GM12878 (cell line): ENCODE measurements at regions not wholly inside any gene's neighbourhood (a gene's known extent, or its start where the extent isn't known, plus 50 kb on each side); places are given as distances from the start of the nearest gene placed in this dataset.

Experiments
- ATAC-seq: fragments of 200-7000 bp; cut with Tn5 transposase; 3 replicates; pipeline ENCODE4 v1.9.1; 2020; ENCODE audit warnings: mild to moderate bottlenecking, moderate library complexity
- BruUV-seq: library from RNA; stranded (reverse); fragments of 400-500 nt; replicated peaks from 2 replicates; lab custom pipeline; 2021; lab: Mats Ljungman, UMichigan
- CTCF ChIA-PET: fragments of 300-600 bp; sonication (Branson Sonifier 250); formaldehyde crosslinking; extraction: SDS; loops from one replicate; lab custom pipeline; 2021; ENCODE audit warnings: inconsistent platforms; lab: Yijun Ruan, JAX
- POLR2A ChIA-PET: fragments of 350-600 bp; formaldehyde crosslinking; extraction: SDS; loops from one replicate; lab custom pipeline; 2021; ENCODE audit warnings: inconsistent platforms; lab: Charles Lee
- RAD21 ChIA-PET: fragments of 300-600 bp; sonication (Branson Sonifier 250); formaldehyde crosslinking; loops from one replicate; lab custom pipeline; 2023; ENCODE audit warnings: antibody characterized with exemption; ENCODE audit not compliant: unreplicated experiment; lab: Charles Lee
- SMC1A ChIA-PET: fragments of 300-600 bp; sonication (Branson Sonifier 250); formaldehyde crosslinking; loops from one replicate; lab custom pipeline; 2023; ENCODE audit not compliant: unreplicated experiment, uncharacterized antibody; lab: Charles Lee
- DNase-seq: peaks from one replicate; pipeline ENCODE4 v3.0.0-alpha.2; 2011; ENCODE audit warnings: low read depth, low spot score
- FAIRE-seq: peaks from 3 replicates; lab custom pipeline; 2011; peaks lifted over from hg19 to GRCh38; lab: Jason Lieb, UNC
- H2AFZ ChIP-seq: 2 replicates; pipeline ENCODE4 v1.6.0; 2011; ENCODE audit warnings: low read depth, low read length, control low read depth; ENCODE audit not compliant: control insufficient read depth
- H3K27ac ChIP-seq: 2 replicates; pipeline ENCODE4 v1.5.1; 2011; ENCODE audit warnings: control low read depth; ENCODE audit not compliant: control insufficient read depth, insufficient read depth
- H3K27me3 ChIP-seq, 2 experiments: replicated peaks in 1 of 2; 2 replicates each; pipeline versions ENCODE4 v1.6.0 to v1.6.1; 2011; ENCODE audit warnings: low read length in 1 of 2; ENCODE audit not compliant: control insufficient read depth in 2 of 2, insufficient read depth in 2 of 2
- H3K36me3 ChIP-seq, 2 experiments: 2 replicates each; pipeline ENCODE4 v1.5.1; 2011; ENCODE audit warnings: low read length in 1 of 2; ENCODE audit not compliant: control insufficient read depth in 2 of 2, insufficient read depth in 2 of 2
- H3K4me1 ChIP-seq: 2 replicates; pipeline ENCODE4 v1.6.1; 2011; ENCODE audit warnings: mild to moderate bottlenecking, low read length, moderate library complexity, mixed read lengths; ENCODE audit not compliant: control insufficient read depth, insufficient read depth
- H3K4me2 ChIP-seq: 2 replicates; pipeline ENCODE4 v1.6.0; 2011; ENCODE audit warnings: control low read depth; ENCODE audit not compliant: control insufficient read depth, insufficient read depth
- H3K4me3 ChIP-seq: fragments of 200-600 bp; sonication (generic); 2 replicates; pipeline ENCODE4 v1.5.1; 2016
- H3K79me2 ChIP-seq: 2 replicates; pipeline ENCODE4 v1.6.0; 2011; ENCODE audit warnings: low read length; ENCODE audit not compliant: control insufficient read depth, insufficient read depth
- H3K9ac ChIP-seq: 2 replicates; pipeline ENCODE4 v1.8.0; 2011; ENCODE audit warnings: low read length, control low read depth, mixed read lengths; ENCODE audit not compliant: control insufficient read depth, insufficient read depth
- H3K9me3 ChIP-seq: replicated peaks from 3 replicates; pipeline ENCODE4 v1.5.1; 2011; ENCODE audit warnings: mild to moderate bottlenecking, low read length; ENCODE audit not compliant: control insufficient read depth, insufficient read depth
- H4K20me1 ChIP-seq: 2 replicates; pipeline ENCODE4 v1.6.0; 2011; ENCODE audit not compliant: control insufficient read depth, insufficient read depth
- CBX3 ChIP-seq: fragments of 200-600 bp; sonication (generic); IDR thresholded peaks from 2 replicates; pipeline ENCODE4 v1.6.1; 2016; ENCODE audit warnings: low read depth, borderline replicate concordance
- CHD1 ChIP-seq: IDR thresholded peaks from 2 replicates; pipeline ENCODE4 v1.6.1; 2012; ENCODE audit warnings: low read depth, low read length, improper control_type of control experiment
- HCFC1 ChIP-seq: fragments of 150-350 bp; IDR thresholded peaks from 2 replicates; pipeline ENCODE4 v1.6.1; 2014; ENCODE audit warnings: low read length
- KAT2A ChIP-seq: conservative IDR thresholded peaks from 2 replicates; pipeline ENCODE4 v1.6.1; 2011; ENCODE audit warnings: low read depth, low read length; ENCODE audit not compliant: control insufficient read depth
- KDM1A ChIP-seq: fragments of 200-600 bp; sonication (generic); IDR thresholded peaks from 2 replicates; pipeline ENCODE4 v1.6.1; 2016; ENCODE audit warnings: borderline replicate concordance
- MTA3 ChIP-seq: IDR thresholded peaks from 2 replicates; pipeline ENCODE4 v1.6.1; 2012; ENCODE audit warnings: low read length, inconsistent platforms, borderline replicate concordance
- NBN ChIP-seq: fragments of 450-650 bp; IDR thresholded peaks from 2 replicates; pipeline ENCODE4 v1.6.1; 2016
- SP1 ChIP-seq: IDR thresholded peaks from one replicate; pipeline ENCODE4 v1.6.1; 2011; ENCODE audit warnings: low read depth, low read length
- SREBF1 ChIP-seq: IDR thresholded peaks from 2 replicates; pipeline ENCODE4 v1.6.1; 2012; ENCODE audit warnings: mild to moderate bottlenecking, low read length
- SRF ChIP-seq, 2 experiments: IDR thresholded peaks; 2 replicates each; pipeline ENCODE4 v1.6.1; 2011; ENCODE audit warnings: low read depth in 2 of 2, low read length in 2 of 2, mild to moderate bottlenecking in 1 of 2, moderate library complexity in 1 of 2
- WGBS: methylation state at CpG from one replicate; pipeline ENCODE4 v1.1.6; 2016; ENCODE audit warnings: low lambda C conversion rate; ENCODE audit not compliant: insufficient replicate concordance, insufficient coverage; ENCODE audit errors: missing lambda C conversion rate; 5-methylcytosine and 5-hydroxymethylcytosine counted together
- in situ Hi-C: fragments of 300-500 bp; cut with MboI; formaldehyde crosslinking; loops from 9 replicates; pipeline ENCODE4 v1.14.3; 2018; ENCODE audit warnings: mixed read lengths
- intact Hi-C: fragments of 100-400 bp; cut with micrococcal nuclease; formaldehyde crosslinking; loops from one replicate; pipeline ENCODE4 v1.14.2; 2022; ENCODE audit not compliant: unreplicated experiment
- TF ChIP-seq, protein P1 (sequence below): fragments of 450-650 bp; IDR thresholded peaks from 2 replicates; pipeline ENCODE4 v1.6.1; 2018; ENCODE audit warnings: mild to moderate bottlenecking, low read depth, moderate library complexity; ENCODE audit not compliant: partially characterized antibody
- TF ChIP-seq, protein P2 (sequence below): IDR thresholded peaks from 2 replicates; pipeline ENCODE4 v1.6.1; 2011; ENCODE audit warnings: low read depth, mild to moderate bottlenecking, low read length, moderate library complexity, borderline replicate concordance; ENCODE audit errors: extremely low read depth

DNA sequence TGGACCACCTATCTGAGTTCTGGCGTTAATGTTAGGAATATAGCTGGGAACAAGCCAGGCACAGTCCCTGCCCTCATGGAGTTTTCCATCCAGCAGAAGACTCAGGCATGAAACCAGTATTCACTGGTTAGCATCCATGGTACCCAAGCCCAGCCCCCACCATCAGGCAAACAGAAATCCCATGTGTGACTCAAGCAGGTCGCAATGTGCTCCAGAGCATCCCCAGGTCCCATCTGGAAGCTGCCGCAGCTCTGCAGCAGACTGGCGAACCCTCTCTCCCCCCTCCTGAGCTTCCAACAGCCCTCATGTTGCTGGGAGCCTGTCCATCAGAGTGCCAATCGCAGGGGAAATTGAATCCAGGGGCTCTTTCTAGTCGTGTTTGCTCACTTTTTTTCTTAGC, 174.2 kb downstream of the RRAGC start:
- Histone ChIP-seq H3K27me3 (no peaks in the 10 kb centered on the region), H4K20me1 (no peaks in the 10 kb centered on the region)
- FAIRE-seq = no peak
- POLR2A ChIA-PET = no interaction called here
- TF ChIP-seq, protein P1, sequence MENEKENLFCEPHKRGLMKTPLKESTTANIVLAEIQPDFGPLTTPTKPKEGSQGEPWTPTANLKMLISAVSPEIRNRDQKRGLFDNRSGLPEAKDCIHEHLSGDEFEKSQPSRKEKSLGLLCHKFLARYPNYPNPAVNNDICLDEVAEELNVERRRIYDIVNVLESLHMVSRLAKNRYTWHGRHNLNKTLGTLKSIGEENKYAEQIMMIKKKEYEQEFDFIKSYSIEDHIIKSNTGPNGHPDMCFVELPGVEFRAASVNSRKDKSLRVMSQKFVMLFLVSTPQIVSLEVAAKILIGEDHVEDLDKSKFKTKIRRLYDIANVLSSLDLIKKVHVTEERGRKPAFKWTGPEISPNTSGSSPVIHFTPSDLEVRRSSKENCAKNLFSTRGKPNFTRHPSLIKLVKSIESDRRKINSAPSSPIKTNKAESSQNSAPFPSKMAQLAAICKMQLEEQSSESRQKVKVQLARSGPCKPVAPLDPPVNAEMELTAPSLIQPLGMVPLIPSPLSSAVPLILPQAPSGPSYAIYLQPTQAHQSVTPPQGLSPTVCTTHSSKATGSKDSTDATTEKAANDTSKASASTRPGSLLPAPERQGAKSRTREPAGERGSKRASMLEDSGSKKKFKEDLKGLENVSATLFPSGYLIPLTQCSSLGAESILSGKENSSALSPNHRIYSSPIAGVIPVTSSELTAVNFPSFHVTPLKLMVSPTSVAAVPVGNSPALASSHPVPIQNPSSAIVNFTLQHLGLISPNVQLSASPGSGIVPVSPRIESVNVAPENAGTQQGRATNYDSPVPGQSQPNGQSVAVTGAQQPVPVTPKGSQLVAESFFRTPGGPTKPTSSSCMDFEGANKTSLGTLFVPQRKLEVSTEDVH = no peak
- TF ChIP-seq CHD1 = no peak
- TF ChIP-seq SRF (IDR thresholded peaks at IDR 0.05; ENCODE audit: low read depth in 2 of 2, low read length in 2 of 2) = no peak
- no peak for TF ChIP-seq KDM1A
- TF ChIP-seq, protein P2, sequence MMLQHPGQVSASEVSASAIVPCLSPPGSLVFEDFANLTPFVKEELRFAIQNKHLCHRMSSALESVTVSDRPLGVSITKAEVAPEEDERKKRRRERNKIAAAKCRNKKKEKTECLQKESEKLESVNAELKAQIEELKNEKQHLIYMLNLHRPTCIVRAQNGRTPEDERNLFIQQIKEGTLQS = no peak
- no peak for TF ChIP-seq MTA3
- no peak for TF ChIP-seq HCFC1
- TF ChIP-seq KAT2A = no peak
- no peak for TF ChIP-seq CBX3
- TF ChIP-seq SREBF1 = no peak
- TF ChIP-seq SP1 = no peak
- no peak for TF ChIP-seq NBN
- TF ChIP-seq, all 136 proteins: peak for 0
- Histone ChIP-seq H3K36me3 (no peaks in the 10 kb centered on the region), H3K79me2 (no peaks in the 10 kb centered on the region), H3K4me3 (no peak overlapping the region), H3K9ac (no peak overlapping the region), H3K27ac (no peak overlapping the region), H3K9me3 (no peaks in the 10 kb centered on the region), H2AFZ (no peak overlapping the region), H3K4me1 (no peaks in the 10 kb centered on the region), H3K4me2 (no peak overlapping the region)
- CTCF ChIA-PET = interaction anchor here (0.9 kb wide), 1 partner anchor 11 kb away, joined by 3 read pairs; no protein-coding TSS in a partner anchor
- 34% methylated on average over 6 of the region's 6 CpGs for WGBS
- in situ Hi-C loops (no loop called here), intact Hi-C loops (no loop called here)
- RAD21 ChIA-PET = no interaction called here
- SMC1A ChIA-PET = interaction anchor here (0.6 to 1.5 kb wide), 2 partner anchors 8 to 11 kb away, joined by 3 to 4 read pairs; no protein-coding TSS in a partner anchor
- no TSS peak for BruUV-seq
- ATAC-seq (no peak), DNase-seq (no peak)
